GM20000 (cell line): ENCODE measurements at regions not wholly inside any gene's neighbourhood (a gene's known extent, or its start where the extent isn't known, plus 50 kb on each side); places are given as distances from the start of the nearest gene placed in this dataset.

Experiments
- DNase-seq: peaks from one replicate; pipeline ENCODE4 v3.0.0; 2012; ENCODE audit warnings: low spot score
- CTCF ChIP-seq: IDR thresholded peaks from 2 replicates; pipeline ENCODE4 v1.5.1; 2012; ENCODE audit warnings: mild to moderate bottlenecking, control low read depth; ENCODE audit errors: extremely low read depth, missing control alignments

GRCh38 chr11:70612459-70613141 lies 214.3 kb downstream of the CTTN start:
- no peak for TF ChIP-seq CTCF
- no peak for DNase-seq

GRCh38 chr11:70614034-70614681 lies 215.8 kb downstream of the CTTN start:
- no peak for DNase-seq
- no peak for TF ChIP-seq CTCF

- no peak for DNase-seq
- no peak for TF ChIP-seq CTCF
Measured at GRCh38 chr11:70615036-70615875, 216.9 kb downstream of the CTTN start.

GRCh38 chr11:70616317-70616716 lies 218.0 kb downstream of the CTTN start:
- DNase-seq = no peak
- TF ChIP-seq CTCF = no peak

GRCh38 chr11:70616938-70617654 lies 218.8 kb downstream of the CTTN start:
- no peak for DNase-seq
- TF ChIP-seq CTCF = no peak

- DNase-seq = no peak
- TF ChIP-seq CTCF = no peak
Measured at GRCh38 chr11:70618431-70619101, 220.2 kb downstream of the CTTN start.
